ENCODE measurements at regions not wholly inside any gene's neighbourhood (a gene's known extent, or its start where the extent isn't known, plus 50 kb on each side); places are given as distances from the start of the nearest gene placed in this dataset.

GRCh38 chr7:121456785-121457359 lies 60.8 kb upstream of the FAM3C start:
- FAIRE-seq, result no peak

GRCh38 chr7:121456015-121456414 lies 59.9 kb upstream of the FAM3C start:
- Histone ChIP-seq H3K36me3 (ENCODE audit: control insufficient read depth in 2 of 3, insufficient read depth in 3 of 3, low read length in 3 of 3) (no peaks in the 10 kb centered on the region), H3K9ac (ENCODE audit: low read length in 3 of 3) (no peak overlapping the region), H3K27ac (ENCODE audit: low read depth in 2 of 2, low read length in 2 of 2) (no peak overlapping the region), H3K9me3 (ENCODE audit: control insufficient read depth in 2 of 3, insufficient read depth in 1 of 3, low read length in 3 of 3) (no peaks in the 10 kb centered on the region), H3K4me1 (ENCODE audit: control insufficient read depth in 2 of 3, insufficient read depth in 2 of 3, low read depth in 1 of 3, low read length in 3 of 3) (no peaks in the 10 kb centered on the region), H3K4me3 (ENCODE audit: low read length in 3 of 3) (no peak overlapping the region), H3K27me3 (ENCODE audit: control insufficient read depth, insufficient read depth, low read length) (no peaks in the 10 kb centered on the region)
- no peak for TF ChIP-seq CTCF (IDR thresholded peaks at IDR 0.05; ENCODE audit: borderline replicate concordance, extremely low read depth, insufficient read depth)
- intact Hi-C loops (cut with DNase I), result no loop called here
- no peak for FAIRE-seq
- DNase-seq, result no peak

More at GRCh38 chr7:121456785-121457359, 60.8 kb upstream of the FAM3C start:
- no peak for TF ChIP-seq CTCF (IDR thresholded peaks at IDR 0.05; ENCODE audit: borderline replicate concordance, extremely low read depth, insufficient read depth)
- Histone ChIP-seq H3K36me3 (ENCODE audit: control insufficient read depth in 2 of 3, insufficient read depth in 3 of 3, low read length in 3 of 3) (no peaks in the 10 kb centered on the region), H3K27me3 (ENCODE audit: control insufficient read depth, insufficient read depth, low read length) (no peaks in the 10 kb centered on the region), H3K4me1 (ENCODE audit: control insufficient read depth in 2 of 3, insufficient read depth in 2 of 3, low read depth in 1 of 3, low read length in 3 of 3) (no peaks in the 10 kb centered on the region), H3K9ac (ENCODE audit: low read length in 3 of 3) (no peak overlapping the region), H3K4me3 (ENCODE audit: low read length in 3 of 3) (no peak overlapping the region), H3K9me3 (ENCODE audit: control insufficient read depth in 2 of 3, insufficient read depth in 1 of 3, low read length in 3 of 3) (no peaks in the 10 kb centered on the region), H3K27ac (ENCODE audit: low read depth in 2 of 2, low read length in 2 of 2) (no peak overlapping the region)
- intact Hi-C loops (cut with DNase I), result no loop called here
- no peak for DNase-seq

- H3K27me3 ChIP-seq (ENCODE audit: control insufficient read depth, insufficient read depth, low read length), result no peaks in the 10 kb centered on the region
- DNase-seq, result no peak
- H3K9me3 ChIP-seq (ENCODE audit: control insufficient read depth in 2 of 3, insufficient read depth in 1 of 3, low read length in 3 of 3), result no peaks in the 10 kb centered on the region
- TF ChIP-seq CTCF (IDR thresholded peaks at IDR 0.05; ENCODE audit: borderline replicate concordance, extremely low read depth, insufficient read depth), result no peak
- no peaks in the 10 kb centered on the region for H3K36me3 ChIP-seq (ENCODE audit: control insufficient read depth in 2 of 3, insufficient read depth in 3 of 3, low read length in 3 of 3)
- no peak for FAIRE-seq
- no peak overlapping the region for H3K9ac ChIP-seq (ENCODE audit: low read length in 3 of 3)
- intact Hi-C loops (cut with DNase I), result no loop called here
- no peak overlapping the region for H3K4me3 ChIP-seq (ENCODE audit: low read length in 3 of 3)
- H3K27ac ChIP-seq (ENCODE audit: low read depth in 2 of 2, low read length in 2 of 2), result no peak overlapping the region
- no peaks in the 10 kb centered on the region for H3K4me1 ChIP-seq (ENCODE audit: control insufficient read depth in 2 of 3, insufficient read depth in 2 of 3, low read depth in 1 of 3, low read length in 3 of 3)
Measured at GRCh38 chr7:121452389-121452788, 56.3 kb upstream of the FAM3C start.
